K562 (cell line): ENCODE measurements at regions not wholly inside any gene's neighbourhood (a gene's known extent, or its start where the extent isn't known, plus 50 kb on each side); places are given as distances from the start of the nearest gene placed in this dataset.

Experiments used
- ATF7 ChIP-seq: fragments of 450-650 bp; IDR thresholded peaks from 2 replicates; pipeline ENCODE4 v1.7.1; 2014; ENCODE audit warnings: mild to moderate bottlenecking, moderate library complexity
- BRCA1 ChIP-seq, 2 experiments: fragments of 450-650 bp in 1 of 2; sonication (generic) in 1 of 2; formaldehyde crosslinking in 1 of 2; IDR thresholded peaks; 2 replicates each; pipeline versions ENCODE4 v1.5.0 to v1.6.1; 2017 to 2020; ENCODE audit warnings: mild to moderate bottlenecking in 1 of 2, missing genetic modification reagents in 1 of 2
- CBX5 ChIP-seq: IDR thresholded peaks from 2 replicates; pipeline ENCODE4 v1.6.1; 2014; ENCODE audit warnings: low read depth, borderline replicate concordance
- EHMT2 ChIP-seq: fragments of 450-650 bp; IDR thresholded peaks from 2 replicates; pipeline ENCODE4 v1.6.1; 2018; ENCODE audit warnings: antibody characterized with exemption
- KLF13 ChIP-seq: fragments of 450-650 bp; IDR thresholded peaks from 2 replicates; pipeline ENCODE4 v1.6.1; 2016; ENCODE audit warnings: missing genetic modification characterization, low read depth, mild to moderate bottlenecking, missing compliant biosample characterization, moderate library complexity, borderline replicate concordance
- REST ChIP-seq, 2 experiments: fragments of 450-650 bp; formaldehyde crosslinking in 1 of 2; IDR thresholded peaks; 2 replicates each; pipeline versions ENCODE4 v1.4.0 to v1.6.1; 2014 to 2020; ENCODE audit warnings: mild to moderate bottlenecking in 2 of 2, borderline replicate concordance in 1 of 2, low read depth in 1 of 2
- USF1 ChIP-seq: sonication (generic); formaldehyde crosslinking; IDR thresholded peaks from 2 replicates; pipeline ENCODE4 v1.9.0; 2022; ENCODE audit warnings: mild to moderate bottlenecking, missing genetic modification reagents
- ZEB2 ChIP-seq: fragments of 450-650 bp; IDR thresholded peaks from 2 replicates; pipeline ENCODE4 v1.6.1; 2016
- ZFP1 ChIP-seq: fragments of 450-650 bp; formaldehyde crosslinking; IDR thresholded peaks from 2 replicates; pipeline ENCODE4 v1.4.0; 2020; ENCODE audit warnings: mild to moderate bottlenecking, mixed read lengths
- ZFP30 ChIP-seq: fragments of 250-450 bp; sonication (Bioruptor Pico); IDR thresholded peaks from 2 replicates; pipeline ENCODE4 v1.8.0; 2022; ENCODE audit warnings: moderate library complexity, mild to moderate bottlenecking, inconsistent platforms, borderline replicate concordance
- ZNF512 ChIP-seq: IDR thresholded peaks from 2 replicates; pipeline ENCODE4 v1.6.1; 2016; ENCODE audit warnings: missing genetic modification characterization, missing compliant biosample characterization

DNA sequence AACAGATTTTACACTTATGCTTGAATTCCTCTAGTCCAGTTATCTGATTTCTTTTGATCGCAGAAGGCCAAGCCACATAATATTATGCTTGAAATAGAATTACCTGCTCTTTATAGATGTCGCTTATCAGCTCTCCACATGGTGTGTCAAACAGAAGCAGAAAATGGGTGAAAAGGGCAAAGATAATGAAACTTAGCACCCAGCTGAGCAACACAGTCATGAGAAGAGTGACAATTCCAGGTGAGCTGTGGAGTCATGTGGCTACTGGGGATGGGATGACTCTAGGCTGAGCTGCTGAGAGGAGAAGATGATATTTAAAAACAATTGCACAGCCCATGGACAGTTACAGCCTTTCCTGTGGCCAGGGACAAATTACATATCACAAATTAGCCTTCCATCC is 398.7 kb upstream of the PDZRN3 start:
- TF ChIP-seq ZFP30 (CRISPR knock-in tag) (no peak), EHMT2 (no peak), ZEB2 (no peak), CBX5 (no peak), ZFP1 (no peak), ATF7 (no peak), REST (IDR thresholded peaks at IDR 0.05; ENCODE audit: borderline replicate concordance) (no peak), REST (CRISPR knock-in tag; IDR thresholded peaks at IDR 0.05; ENCODE audit: low read depth) (no peak), USF1 (CRISPR knock-in tag) (no peak), ZNF512 (tag) (no peak), BRCA1 (IDR thresholded peaks at IDR 0.05) (no peak), BRCA1 (CRISPR knock-in tag; IDR thresholded peaks at IDR 0.05) (no peak), KLF13 (tag) (no peak)
